A549 (cell line): ENCODE measurements at regions not wholly inside any gene's neighbourhood (a gene's known extent, or its start where the extent isn't known, plus 50 kb on each side); places are given as distances from the start of the nearest gene placed in this dataset.

Experiments used
- ATAC-seq, 2 experiments: fragments of 200-7000 bp in 1 of 2; fragments of >200 bp in 1 of 2; cut with Nextera tagmentation in 1 of 2; cut with Tn5 transposase in 1 of 2; 3 replicates each; pipeline versions ENCODE4 v1.8.0 to v1.9.1; 2018 to 2020; ENCODE audit warnings: mild to moderate bottlenecking in 1 of 2, moderate library complexity in 1 of 2
- CTCF ChIA-PET: fragments of 300-600 bp; sonication (Branson Sonifier 250); formaldehyde crosslinking; extraction: SDS; loops from one replicate; lab custom pipeline; 2021; ENCODE audit warnings: antibody characterized with exemption, inconsistent platforms; lab: Yijun Ruan, JAX
- POLR2A ChIA-PET: fragments of 350-600 bp; formaldehyde crosslinking; extraction: SDS; loops from one replicate; lab custom pipeline; 2021; ENCODE audit warnings: antibody characterized with exemption, inconsistent platforms; lab: Yijun Ruan, JAX
- DNase-seq, 2 experiments: peaks; one replicate each; pipeline versions ENCODE4 v3.0.0 to v3.0.0-alpha.2; 2011 to 2016; ENCODE audit warnings: low read depth in 1 of 2, low spot score in 1 of 2
- FAIRE-seq: peaks from 2 replicates; lab custom pipeline; 2011; peaks lifted over from hg19 to GRCh38; lab: Jason Lieb, UNC
- H3K27ac ChIP-seq, 2 experiments: fragments of >200 bp; sonication (Bioruptor Twin); formaldehyde crosslinking; 3 replicates each; pipeline ENCODE4 v1.5.1; 2016 to 2017
- H3K4me1 ChIP-seq: fragments of >200 bp; sonication (Bioruptor Twin); formaldehyde crosslinking; 3 replicates; pipeline ENCODE4 v1.6.1; 2016
- H3K4me2 ChIP-seq: fragments of >200 bp; sonication (Bioruptor Twin); formaldehyde crosslinking; 3 replicates; pipeline ENCODE4 v1.6.1; 2016
- H3K4me3 ChIP-seq: fragments of >200 bp; sonication (Bioruptor Twin); formaldehyde crosslinking; 3 replicates; pipeline ENCODE4 v1.5.1; 2016
- H3K9me3 ChIP-seq: fragments of >200 bp; sonication (Bioruptor Twin); formaldehyde crosslinking; 3 replicates; pipeline ENCODE4 v1.6.1; 2016
- BHLHE40 ChIP-seq: IDR thresholded peaks from 2 replicates; pipeline ENCODE4 v1.6.1; 2012; ENCODE audit warnings: low read depth, low read length, inconsistent platforms
- CEBPB ChIP-seq, 2 experiments: fragments of >200 bp in 1 of 2; sonication (Bioruptor Twin) in 1 of 2; formaldehyde crosslinking in 1 of 2; IDR thresholded peaks; 2 replicates each; pipeline ENCODE4 v1.6.1; 2012 to 2016
- CHD4 ChIP-seq: fragments of 200-600 bp; sonication (generic); IDR thresholded peaks from 2 replicates; pipeline ENCODE4 v1.6.1; 2016; ENCODE audit warnings: antibody characterized with exemption, mild to moderate bottlenecking, borderline replicate concordance
- EHF ChIP-seq: fragments of 250-450 bp; sonication (Bioruptor Pico); IDR thresholded peaks from 2 replicates; pipeline ENCODE4 v1.5.0; 2020; ENCODE audit warnings: mild to moderate bottlenecking
- EHMT2 ChIP-seq: fragments of 200-600 bp; sonication (generic); IDR thresholded peaks from 2 replicates; pipeline ENCODE4 v1.6.1; 2016; ENCODE audit warnings: antibody characterized with exemption, low read depth, mild to moderate bottlenecking, moderate library complexity
- EP300 ChIP-seq, 2 experiments: fragments of >200 bp; sonication (Bioruptor Twin); formaldehyde crosslinking; IDR thresholded peaks; 2 replicates in 1 of 2; 3 replicates in 1 of 2; pipeline ENCODE4 v1.6.1; 2016 to 2017
- ESRRA ChIP-seq: fragments of 150-350 bp; IDR thresholded peaks from 2 replicates; pipeline ENCODE4 v1.6.1; 2014; ENCODE audit warnings: mild to moderate bottlenecking, low read length, borderline replicate concordance
- FOXS1 ChIP-seq: fragments of 250-450 bp; sonication (Bioruptor Pico); IDR thresholded peaks from 2 replicates; pipeline ENCODE4 v1.5.0; 2020; ENCODE audit warnings: mild to moderate bottlenecking, moderate library complexity
- GATA3 ChIP-seq: IDR thresholded peaks from 2 replicates; pipeline ENCODE4 v1.6.1; 2012; ENCODE audit warnings: borderline replicate concordance
- HDAC2 ChIP-seq: fragments of 200-600 bp; sonication (generic); IDR thresholded peaks from 2 replicates; pipeline ENCODE4 v1.6.1; 2016
- HEYL ChIP-seq: fragments of 250-450 bp; sonication (Bioruptor Pico); IDR thresholded peaks from 2 replicates; pipeline ENCODE4 v1.8.0; 2021; ENCODE audit warnings: mild to moderate bottlenecking, moderate library complexity
- HOXA7 ChIP-seq: fragments of 250-450 bp; sonication (Bioruptor Pico); IDR thresholded peaks from 2 replicates; pipeline ENCODE4 v1.5.0; 2020; ENCODE audit warnings: mild to moderate bottlenecking, moderate library complexity
- HOXB13 ChIP-seq: fragments of 250-450 bp; sonication (Bioruptor Pico); IDR thresholded peaks from 2 replicates; pipeline ENCODE4 v1.5.0; 2020; ENCODE audit warnings: low read depth, mild to moderate bottlenecking, moderate library complexity
- HOXB5 ChIP-seq: fragments of 250-450 bp; sonication (Bioruptor Pico); IDR thresholded peaks from 2 replicates; pipeline ENCODE4 v1.5.0; 2020; ENCODE audit warnings: mild to moderate bottlenecking, moderate library complexity
- JUN ChIP-seq, 2 experiments: fragments of >200 bp; sonication (Bioruptor Twin); formaldehyde crosslinking; IDR thresholded peaks; 2 replicates in 1 of 2; 3 replicates in 1 of 2; pipeline ENCODE4 v1.6.1; 2016 to 2017
- KDM5A ChIP-seq: fragments of 200-600 bp; sonication (generic); IDR thresholded peaks from 2 replicates; pipeline ENCODE4 v1.6.1; 2016; ENCODE audit warnings: antibody characterized with exemption, mild to moderate bottlenecking
- MAFK ChIP-seq: fragments of 450-650 bp; IDR thresholded peaks from 2 replicates; pipeline ENCODE4 v1.6.1; 2014; ENCODE audit not compliant: partially characterized antibody
- MAZ ChIP-seq: fragments of 150-350 bp; IDR thresholded peaks from 2 replicates; pipeline ENCODE4 v1.6.1; 2014; ENCODE audit warnings: antibody characterized with exemption, low read depth, low read length, borderline replicate concordance
- MYC ChIP-seq: IDR thresholded peaks from 2 replicates; pipeline ENCODE4 v1.6.1; 2012; ENCODE audit warnings: mild to moderate bottlenecking, inconsistent platforms, low read length, improper control_type of control experiment, borderline replicate concordance
- PHF8 ChIP-seq: fragments of 200-600 bp; sonication (generic); IDR thresholded peaks from 2 replicates; pipeline ENCODE4 v1.6.1; 2016; ENCODE audit warnings: low read depth, mild to moderate bottlenecking, antibody characterized with exemption, moderate library complexity, borderline replicate concordance
- POLR2A ChIP-seq: IDR thresholded peaks from 2 replicates; pipeline ENCODE4 v1.6.1; 2012; ENCODE audit warnings: mild to moderate bottlenecking, low read length
- RAD21 ChIP-seq, 2 experiments: fragments of >200 bp in 1 of 2; sonication (Bioruptor Twin) in 1 of 2; formaldehyde crosslinking in 1 of 2; IDR thresholded peaks in 1 of 2; conservative IDR thresholded peaks in 1 of 2; 2 replicates in 1 of 2; 3 replicates in 1 of 2; pipeline ENCODE4 v1.6.1; 2012 to 2018; ENCODE audit warnings: inconsistent platforms in 1 of 2
- RARB ChIP-seq: fragments of 250-450 bp; sonication (Bioruptor Pico); IDR thresholded peaks from 2 replicates; pipeline ENCODE4 v1.8.0; 2021; ENCODE audit warnings: mild to moderate bottlenecking, moderate library complexity
- RCOR1 ChIP-seq: fragments of 150-350 bp; IDR thresholded peaks from 2 replicates; pipeline ENCODE4 v1.6.1; 2014; ENCODE audit warnings: antibody characterized with exemption, low read length, low read depth
- RFX5 ChIP-seq: fragments of 450-650 bp; IDR thresholded peaks from 2 replicates; pipeline ENCODE4 v1.7.1; 2014; ENCODE audit warnings: antibody characterized with exemption, mild to moderate bottlenecking, moderate library complexity
- SMC3 ChIP-seq: fragments of >200 bp; sonication (Bioruptor Twin); formaldehyde crosslinking; IDR thresholded peaks from 3 replicates; pipeline ENCODE4 v1.6.1; 2018; ENCODE audit warnings: inconsistent platforms
- TFCP2L1 ChIP-seq: fragments of 250-450 bp; sonication (Bioruptor Pico); IDR thresholded peaks from 2 replicates; pipeline ENCODE4 v1.5.0; 2021; ENCODE audit warnings: mild to moderate bottlenecking
- TP53 ChIP-seq: fragments of 250-450 bp; sonication (Bioruptor Pico); IDR thresholded peaks from 2 replicates; pipeline ENCODE4 v1.5.0; 2021; ENCODE audit warnings: mild to moderate bottlenecking, moderate library complexity
- ZFP36 ChIP-seq: fragments of 450-650 bp; IDR thresholded peaks from 2 replicates; pipeline ENCODE4 v1.6.1; 2014; ENCODE audit warnings: borderline replicate concordance; ENCODE audit not compliant: partially characterized antibody
- ZSCAN20 ChIP-seq: fragments of 250-450 bp; sonication (Bioruptor Pico); IDR thresholded peaks from 2 replicates; pipeline ENCODE4 v1.8.0; 2022; ENCODE audit warnings: mild to moderate bottlenecking, moderate library complexity
- WGBS: methylation state at CpG from one replicate; pipeline ENCODE4 v1.1.6; 2017; ENCODE audit errors: missing lambda C conversion rate; 5-methylcytosine and 5-hydroxymethylcytosine counted together
- TF ChIP-seq, protein P1 (sequence below): IDR thresholded peaks from 2 replicates; pipeline ENCODE4 v1.6.1; 2012
- TF ChIP-seq, protein P2 (sequence below): IDR thresholded peaks from 2 replicates; pipeline ENCODE4 v1.6.1; 2012; ENCODE audit warnings: low read depth, borderline replicate concordance
- TF ChIP-seq, protein P3 (sequence below): IDR thresholded peaks from 2 replicates; pipeline ENCODE4 v1.6.1; 2012
- TF ChIP-seq, protein P4 (sequence below): fragments of >200 bp; sonication (Bioruptor Twin); formaldehyde crosslinking; IDR thresholded peaks from 3 replicates; pipeline ENCODE4 v1.6.1; 2016
- TF ChIP-seq, protein P5 (sequence below): fragments of 250-450 bp; sonication (Bioruptor Pico); IDR thresholded peaks from 2 replicates; pipeline ENCODE4 v1.5.0; 2021; ENCODE audit warnings: mild to moderate bottlenecking, moderate library complexity, borderline replicate concordance
- TF ChIP-seq, protein P6 (sequence below): fragments of 450-650 bp; IDR thresholded peaks from 2 replicates; pipeline ENCODE4 v1.6.1; 2014; ENCODE audit warnings: antibody characterized with exemption

DNA sequence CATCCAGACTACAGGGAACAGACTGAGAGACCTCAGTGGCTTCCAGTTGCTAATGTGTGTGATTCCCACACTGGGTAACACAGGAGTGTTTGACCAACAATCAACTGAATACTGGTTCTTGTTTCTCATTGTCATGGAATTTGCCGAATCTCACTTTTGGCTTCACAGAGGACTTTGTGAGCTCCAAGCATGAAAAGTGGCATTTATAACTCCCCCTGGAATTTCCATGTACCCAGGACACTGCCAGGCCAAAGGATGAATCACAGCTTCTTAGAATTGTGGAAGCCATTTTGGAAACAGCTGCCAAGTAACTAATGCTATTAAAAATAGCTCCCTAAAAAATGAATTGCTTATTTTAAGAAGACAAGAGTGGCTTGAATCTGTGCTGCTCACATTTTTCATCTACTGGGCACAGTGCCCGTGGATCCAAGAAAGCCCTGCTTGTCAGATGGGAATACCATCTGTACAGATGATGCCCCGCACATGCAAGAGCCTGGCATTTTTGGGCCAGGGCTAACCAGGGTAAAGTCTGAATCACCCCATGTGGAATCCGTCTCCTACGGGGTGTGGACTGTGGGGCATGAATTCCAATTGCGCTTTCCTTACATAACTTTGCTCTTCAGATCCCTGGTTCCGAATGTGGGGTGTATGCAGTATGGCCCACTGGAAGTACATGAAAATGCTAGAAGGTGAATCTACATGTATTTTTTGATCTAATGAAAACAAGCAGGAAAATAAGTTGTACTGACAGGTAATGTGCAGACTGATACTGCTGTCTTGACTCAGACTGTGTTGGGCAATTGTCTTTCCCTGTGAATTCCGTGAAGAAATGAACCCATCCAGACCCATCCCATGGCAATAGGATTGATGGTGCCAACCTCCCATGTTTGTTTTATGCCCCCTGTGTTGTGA is 487.3 kb downstream of the SIPA1L2 start:
- no peak overlapping the region for H3K4me3 ChIP-seq
- ChIA-PET CTCF (interaction anchor here (1.0 to 1.4 kb wide), 3 partner anchors 10 to 485 kb away, joined by 3 to 4 read pairs (median 3); no protein-coding TSS in a partner anchor), POLR2A (interaction anchor here (0.9 to 1.0 kb wide), 2 partner anchors 15 to 487 kb away, joined by 3 to 4 read pairs; partner anchors contain the start of gene SIPA1L2)
- peak overlapping the region; percentile 65 for H3K4me2 ChIP-seq
- peak overlapping the region; percentile 88 to 92 for H3K27ac ChIP-seq
- DNase-seq (peak; percentile 31 to 82), ATAC-seq (peak; percentile 94 to 96), FAIRE-seq (no peak)
- H3K4me1 ChIP-seq, result peaks cover 34% of the 10 kb centered on the region
- 20% methylated on average over 8 of the region's 8 CpGs for WGBS
- H3K9me3 ChIP-seq, result peaks cover 16% of the 10 kb centered on the region; the same call in 2 of the 3 replicates
- no peak for TF ChIP-seq HOXB13 (CRISPR knock-in tag)
- TF ChIP-seq RAD21 (conservative IDR thresholded peaks at IDR 0.05 in 1 of 2, IDR thresholded peaks at IDR 0.05 in 1 of 2), result peak; percentile 2 to 23; a peak in 3 of 5 replicates
- no peak for TF ChIP-seq ESRRA
- no peak for TF ChIP-seq ZFP36
- TF ChIP-seq HOXB5 (CRISPR knock-in tag), result no peak; the same call in 1 of the 2 replicates
- TF ChIP-seq HDAC2, result no peak
- no peak for TF ChIP-seq PHF8
- TF ChIP-seq, protein P1, sequence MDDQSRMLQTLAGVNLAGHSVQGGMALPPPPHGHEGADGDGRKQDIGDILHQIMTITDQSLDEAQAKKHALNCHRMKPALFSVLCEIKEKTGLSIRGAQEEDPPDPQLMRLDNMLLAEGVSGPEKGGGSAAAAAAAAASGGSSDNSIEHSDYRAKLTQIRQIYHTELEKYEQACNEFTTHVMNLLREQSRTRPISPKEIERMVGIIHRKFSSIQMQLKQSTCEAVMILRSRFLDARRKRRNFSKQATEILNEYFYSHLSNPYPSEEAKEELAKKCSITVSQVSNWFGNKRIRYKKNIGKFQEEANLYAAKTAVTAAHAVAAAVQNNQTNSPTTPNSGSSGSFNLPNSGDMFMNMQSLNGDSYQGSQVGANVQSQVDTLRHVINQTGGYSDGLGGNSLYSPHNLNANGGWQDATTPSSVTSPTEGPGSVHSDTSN, result no peak
- no peak for TF ChIP-seq KDM5A
- no peak for TF ChIP-seq RFX5
- TF ChIP-seq EHF, result no peak
- no peak for TF ChIP-seq CHD4
- TF ChIP-seq, protein P2, sequence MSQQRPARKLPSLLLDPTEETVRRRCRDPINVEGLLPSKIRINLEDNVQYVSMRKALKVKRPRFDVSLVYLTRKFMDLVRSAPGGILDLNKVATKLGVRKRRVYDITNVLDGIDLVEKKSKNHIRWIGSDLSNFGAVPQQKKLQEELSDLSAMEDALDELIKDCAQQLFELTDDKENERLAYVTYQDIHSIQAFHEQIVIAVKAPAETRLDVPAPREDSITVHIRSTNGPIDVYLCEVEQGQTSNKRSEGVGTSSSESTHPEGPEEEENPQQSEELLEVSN, result no peak
- TF ChIP-seq RARB (CRISPR knock-in tag), result 0 out of 2 replicates have a peak, but pooled peaks have one; percentile 21
- TF ChIP-seq POLR2A, result no peak
- TF ChIP-seq ZSCAN20, result no peak
- TF ChIP-seq CEBPB (IDR thresholded peaks at IDR 0.05), result peak; percentile 81 to 91
- TF ChIP-seq JUN (IDR thresholded peaks at IDR 0.05), result peak; percentile 49 to 60; a peak in 2 of 5 replicates
- TF ChIP-seq BHLHE40, result no peak
- no peak for TF ChIP-seq EHMT2
- peak; percentile 34 to 76; a peak in 2 of 5 replicates for TF ChIP-seq EP300 (IDR thresholded peaks at IDR 0.05)
- TF ChIP-seq, protein P3, sequence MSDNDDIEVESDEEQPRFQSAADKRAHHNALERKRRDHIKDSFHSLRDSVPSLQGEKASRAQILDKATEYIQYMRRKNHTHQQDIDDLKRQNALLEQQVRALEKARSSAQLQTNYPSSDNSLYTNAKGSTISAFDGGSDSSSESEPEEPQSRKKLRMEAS, result peak; percentile 71
- no peak for TF ChIP-seq FOXS1
- TF ChIP-seq, protein P4, sequence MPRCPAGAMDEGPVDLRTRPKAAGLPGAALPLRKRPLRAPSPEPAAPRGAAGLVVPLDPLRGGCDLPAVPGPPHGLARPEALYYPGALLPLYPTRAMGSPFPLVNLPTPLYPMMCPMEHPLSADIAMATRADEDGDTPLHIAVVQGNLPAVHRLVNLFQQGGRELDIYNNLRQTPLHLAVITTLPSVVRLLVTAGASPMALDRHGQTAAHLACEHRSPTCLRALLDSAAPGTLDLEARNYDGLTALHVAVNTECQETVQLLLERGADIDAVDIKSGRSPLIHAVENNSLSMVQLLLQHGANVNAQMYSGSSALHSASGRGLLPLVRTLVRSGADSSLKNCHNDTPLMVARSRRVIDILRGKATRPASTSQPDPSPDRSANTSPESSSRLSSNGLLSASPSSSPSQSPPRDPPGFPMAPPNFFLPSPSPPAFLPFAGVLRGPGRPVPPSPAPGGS, result no peak
- TF ChIP-seq, protein P5, sequence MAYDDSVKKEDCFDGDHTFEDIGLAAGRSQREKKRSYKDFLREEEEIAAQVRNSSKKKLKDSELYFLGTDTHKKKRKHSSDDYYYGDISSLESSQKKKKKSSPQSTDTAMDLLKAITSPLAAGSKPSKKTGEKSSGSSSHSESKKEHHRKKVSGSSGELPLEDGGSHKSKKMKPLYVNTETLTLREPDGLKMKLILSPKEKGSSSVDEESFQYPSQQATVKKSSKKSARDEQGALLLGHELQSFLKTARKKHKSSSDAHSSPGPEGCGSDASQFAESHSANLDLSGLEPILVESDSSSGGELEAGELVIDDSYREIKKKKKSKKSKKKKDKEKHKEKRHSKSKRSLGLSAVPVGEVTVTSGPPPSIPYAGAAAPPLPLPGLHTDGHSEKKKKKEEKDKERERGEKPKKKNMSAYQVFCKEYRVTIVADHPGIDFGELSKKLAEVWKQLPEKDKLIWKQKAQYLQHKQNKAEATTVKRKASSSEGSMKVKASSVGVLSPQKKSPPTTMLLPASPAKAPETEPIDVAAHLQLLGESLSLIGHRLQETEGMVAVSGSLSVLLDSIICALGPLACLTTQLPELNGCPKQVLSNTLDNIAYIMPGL (CRISPR knock-in tag), result no peak
- TF ChIP-seq MAZ, result no peak
- peak; percentile 58; the same call in 1 of the 2 replicates for TF ChIP-seq GATA3
- TF ChIP-seq HEYL, result no peak
- no peak for TF ChIP-seq TP53 (CRISPR knock-in tag)
- no peak for TF ChIP-seq HOXA7
- 0 out of 3 replicates have a peak, but pooled peaks have one; percentile 4 for TF ChIP-seq SMC3
- TF ChIP-seq, protein P6, sequence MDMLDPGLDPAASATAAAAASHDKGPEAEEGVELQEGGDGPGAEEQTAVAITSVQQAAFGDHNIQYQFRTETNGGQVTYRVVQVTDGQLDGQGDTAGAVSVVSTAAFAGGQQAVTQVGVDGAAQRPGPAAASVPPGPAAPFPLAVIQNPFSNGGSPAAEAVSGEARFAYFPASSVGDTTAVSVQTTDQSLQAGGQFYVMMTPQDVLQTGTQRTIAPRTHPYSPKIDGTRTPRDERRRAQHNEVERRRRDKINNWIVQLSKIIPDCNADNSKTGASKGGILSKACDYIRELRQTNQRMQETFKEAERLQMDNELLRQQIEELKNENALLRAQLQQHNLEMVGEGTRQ, result no peak
- peak; percentile 66 for TF ChIP-seq MAFK
- TF ChIP-seq MYC, result peak; percentile 1; the same call in 1 of the 2 replicates
- no peak for TF ChIP-seq RCOR1
- no peak for TF ChIP-seq TFCP2L1 (CRISPR knock-in tag)
